Endothelial cell of umbilical vein (primary cell): ENCODE measurements at regions not wholly inside any gene's neighbourhood (a gene's known extent, or its start where the extent isn't known, plus 50 kb on each side); places are given as distances from the start of the nearest gene placed in this dataset.

Experiments used
- CTCF ChIP-seq, 2 donors: IDR thresholded peaks; 1 replicate in 1 of 2; 2 replicates in 1 of 2; pipeline ENCODE4 v1.5.1; 2011; ENCODE audit warnings: low read length in 2 of 2, mild to moderate bottlenecking in 2 of 2, moderate library complexity in 2 of 2, control low read depth in 1 of 2, inconsistent platforms in 1 of 2, low read depth in 1 of 2; ENCODE audit not compliant: insufficient read depth in 1 of 2; ENCODE audit errors: extremely low read depth in 1 of 2
- EZH2 ChIP-seq: IDR thresholded peaks from 2 replicates; pipeline ENCODE4 v1.6.1; 2012; ENCODE audit warnings: borderline replicate concordance, low read depth, mild to moderate bottlenecking, moderate library complexity, low read length, inconsistent platforms; ENCODE audit not compliant: severe bottlenecking
- FOS ChIP-seq: IDR thresholded peaks from 2 replicates; pipeline ENCODE4 v1.6.1; 2011; ENCODE audit warnings: mild to moderate bottlenecking, low read length, moderate library complexity, borderline replicate concordance; ENCODE audit not compliant: insufficient read depth
- GATA2 ChIP-seq: IDR thresholded peaks from 2 replicates; pipeline ENCODE4 v1.7.0; 2011; ENCODE audit warnings: low read depth, mild to moderate bottlenecking, moderate library complexity, mixed read lengths, low read length; ENCODE audit not compliant: insufficient read length, insufficient read depth
- JUN ChIP-seq: IDR thresholded peaks from 2 replicates; pipeline ENCODE4 v1.6.1; 2011; ENCODE audit warnings: borderline replicate concordance, low read depth; ENCODE audit not compliant: insufficient read length, insufficient read depth
- MAX ChIP-seq: IDR thresholded peaks from 2 replicates; pipeline ENCODE4 v1.6.1; 2011; ENCODE audit not compliant: insufficient read depth, insufficient read length
- MYC ChIP-seq: IDR thresholded peaks from one replicate; pipeline ENCODE4 v1.6.1; 2011; ENCODE audit warnings: mild to moderate bottlenecking, low read depth, low read length
- POLR2A ChIP-seq: IDR thresholded peaks from 2 replicates; pipeline ENCODE4 v1.6.1; 2012; ENCODE audit warnings: low read depth, mild to moderate bottlenecking, control low read depth, low read length
- POLR2AphosphoS5 ChIP-seq: IDR thresholded peaks from 2 replicates; pipeline ENCODE4 v1.6.1; 2012; ENCODE audit warnings: low read depth, mild to moderate bottlenecking, control low read depth, low read length, moderate library complexity; ENCODE audit not compliant: insufficient read depth

GRCh38 chr11:23723861-23724260 is 773.0 kb upstream of the LUZP2 start:
- TF ChIP-seq CTCF (IDR thresholded peaks at IDR 0.05; ENCODE audit: extremely low read depth in 1 of 2, insufficient read depth in 1 of 2, low read depth in 1 of 2, low read length in 2 of 2), result no peak
- no peak for TF ChIP-seq POLR2A
- TF ChIP-seq EZH2, result no peak
- TF ChIP-seq POLR2AphosphoS5, result no peak
- no peak for TF ChIP-seq MAX
- no peak for TF ChIP-seq FOS
- TF ChIP-seq JUN, result no peak
- TF ChIP-seq GATA2, result no peak
- TF ChIP-seq MYC, result no peak
